ENCODE measurements at regions not wholly inside any gene's neighbourhood (a gene's known extent, or its start where the extent isn't known, plus 50 kb on each side); places are given as distances from the start of the nearest gene placed in this dataset.

- TF ChIP-seq EZH2 (IDR thresholded peaks at IDR 0.05; ENCODE audit: borderline replicate concordance, low read depth, low read length, severe bottlenecking) (no peak), GATA2 (IDR thresholded peaks at IDR 0.05; ENCODE audit: insufficient read depth, insufficient read length, low read depth, low read length) (no peak), MYC (IDR thresholded peaks at IDR 0.05; ENCODE audit: low read depth, low read length) (no peak), MAX (IDR thresholded peaks at IDR 0.05; ENCODE audit: insufficient read depth, insufficient read length) (no peak), CTCF (IDR thresholded peaks at IDR 0.05; ENCODE audit: extremely low read depth in 1 of 2, insufficient read depth in 1 of 2, low read depth in 1 of 2, low read length in 2 of 2) (no peak), POLR2A (IDR thresholded peaks at IDR 0.05; ENCODE audit: low read depth, low read length) (no peak), POLR2AphosphoS5 (IDR thresholded peaks at IDR 0.05; ENCODE audit: insufficient read depth, low read depth, low read length) (no peak), FOS (IDR thresholded peaks at IDR 0.05; ENCODE audit: borderline replicate concordance, insufficient read depth, low read length) (no peak), JUN (IDR thresholded peaks at IDR 0.05; ENCODE audit: borderline replicate concordance, insufficient read depth, insufficient read length, low read depth) (no peak)
- H3K4me3 ChIP-seq (replicated peaks in 1 of 3; ENCODE audit: insufficient read depth in 1 of 3, low read depth in 1 of 3, low read length in 3 of 3), result no peak overlapping the region
- no peaks in the 10 kb centered on the region for H3K9me1 ChIP-seq (replicated peaks; ENCODE audit: control insufficient read depth, extremely low read depth, insufficient read depth, low read length)
- no peak for FAIRE-seq
- no peak overlapping the region for H3K9ac ChIP-seq (replicated peaks; ENCODE audit: extremely low read depth, insufficient read depth, low read length)
- no peaks in the 10 kb centered on the region for H3K36me3 ChIP-seq (ENCODE audit: control insufficient read depth in 2 of 2, extremely low read depth in 1 of 2, insufficient read depth in 2 of 2, low read length in 2 of 2)
- dilution Hi-C loops (cut with MboI; ENCODE audit: extremely low pct_ligation_motif_present, low sequenced_read_pairs), result no loop called here
- H3K4me2 ChIP-seq (ENCODE audit: insufficient read depth, low read length), result no peak overlapping the region
- peaks cover 6% of the 10 kb centered on the region for H3K4me1 ChIP-seq (ENCODE audit: control insufficient read depth, extremely low read depth, insufficient read depth, low read length)
- H3K79me2 ChIP-seq (ENCODE audit: control insufficient read depth, insufficient read depth, low read length), result no peaks in the 10 kb centered on the region
- H3K9me3 ChIP-seq (replicated peaks; ENCODE audit: control insufficient read depth, insufficient read depth, low read length), result no peaks in the 10 kb centered on the region
- CTCF ChIA-PET, result interaction anchor here (1.3 kb wide), 1 partner anchor 762 kb away, joined by 3 read pairs; no protein-coding TSS in a partner anchor
- H3K27me3 ChIP-seq (ENCODE audit: control insufficient read depth in 2 of 2, insufficient read depth in 2 of 2, low read length in 2 of 2), result no peaks in the 10 kb centered on the region
- POLR2A ChIA-PET, result no interaction called here
- DNase-seq (ENCODE audit: low read depth, low spot score), result no peak
- no peak overlapping the region for H2AFZ ChIP-seq (ENCODE audit: low read depth, low read length)
- no peaks in the 10 kb centered on the region for H4K20me1 ChIP-seq (replicated peaks; ENCODE audit: control insufficient read depth, extremely low read depth, insufficient read depth, low read length)
- intact Hi-C loops (cut with micrococcal nuclease), result no loop called here
- BruUV-seq (replicated peaks), result no TSS peak
- H3K27ac ChIP-seq (ENCODE audit: insufficient read depth, low read depth, low read length), result no peak overlapping the region
These were observed 248.0 kb downstream of the KCTD12 start for GRCh38 chr13:76638181-76638580.

Data from endothelial cell of umbilical vein (primary cell).